Uterus (tissue), 3 donors: ENCODE measurements at regions not wholly inside any gene's neighbourhood (a gene's known extent, or its start where the extent isn't known, plus 50 kb on each side); places are given as distances from the start of the nearest gene placed in this dataset.
A peak's percentile ranks its signal among the peaks of the same experiment; 100 is the strongest.
"Not testable (repeated sequence)": the region's sequence is repeated elsewhere in the genome, so short reads cannot be mapped to it uniquely, and the experiment has no call there.

Experiments
- DNase-seq, 2 donors: peaks; one replicate each; pipeline ENCODE4 v3.0.0-alpha.2; 2019 to 2020
- H3K27ac ChIP-seq, 2 donors: fragments of 200-600 bp; sonication (generic); 1 replicate in 1 of 2; 2 replicates in 1 of 2; pipeline ENCODE4 v1.5.1; 2016 to 2018
- H3K27me3 ChIP-seq, 2 donors: fragments of 200-600 bp; sonication (generic); one replicate each; pipeline ENCODE4 v1.5.1; 2018 to 2019; ENCODE audit warnings: control low read depth in 1 of 2
- H3K36me3 ChIP-seq, 2 donors: fragments of 200-600 bp; sonication (generic); one replicate each; pipeline ENCODE4 v1.5.1; 2019; ENCODE audit warnings: control low read depth in 1 of 2
- H3K4me1 ChIP-seq, 2 donors: fragments of 200-600 bp; sonication (generic); one replicate each; pipeline ENCODE4 v1.5.1; 2018 to 2019; ENCODE audit warnings: control low read depth in 1 of 2
- H3K4me3 ChIP-seq, 2 donors: fragments of 200-600 bp; sonication (generic); 1 replicate in 1 of 2; 2 replicates in 1 of 2; pipeline ENCODE4 v1.5.1; 2018 to 2019; ENCODE audit warnings: mild to moderate bottlenecking in 1 of 2
- H3K9me3 ChIP-seq, 2 donors: fragments of 200-600 bp; sonication (generic); one replicate each; pipeline ENCODE4 v1.5.1; 2019; ENCODE audit warnings: control low read depth in 1 of 2
- CTCF ChIP-seq, 4 experiments: fragments of 200-600 bp in 2 of 4; fragments of 450-650 bp in 2 of 4; sonication (generic) in 2 of 4; IDR thresholded peaks; one replicate each; pipeline ENCODE4 v1.5.1; 2016 to 2019; ENCODE audit warnings: antibody characterized with exemption in 4 of 4, mild to moderate bottlenecking in 2 of 4, moderate library complexity in 1 of 4
- POLR2A ChIP-seq, 2 donors: fragments of 450-650 bp; IDR thresholded peaks; one replicate each; pipeline ENCODE4 v1.6.1; 2016; ENCODE audit warnings: antibody characterized with exemption in 2 of 2, mild to moderate bottlenecking in 1 of 2, moderate library complexity in 1 of 2
- intact Hi-C: fragments of 100-400 bp; cut with DNase I; formaldehyde crosslinking; loops from one replicate; pipeline ENCODE4 v1.15.1; 2023; ENCODE audit warnings: low total_unique reads
- donor health status: DM: yes; HTN: yes; CAD: no.

GRCh38 chr7:29626730-29627129, 63.1 kb downstream of the PRR15 start:
- Histone ChIP-seq H3K9me3 (no peaks in the 10 kb centered on the region), H3K27me3 (no peaks in the 10 kb centered on the region), H3K4me1 (no peaks in the 10 kb centered on the region), H3K4me3 (no peak overlapping the region), H3K36me3 (no peaks in the 10 kb centered on the region), H3K27ac (no peak overlapping the region)
- TF ChIP-seq POLR2A (IDR thresholded peaks at IDR 0.05): no peak
- TF ChIP-seq CTCF (IDR thresholded peaks at IDR 0.05): no peak
- DNase-seq: no peak
- intact Hi-C loops: no loop called here

- H3K9me3 ChIP-seq: no peaks in the 10 kb centered on the region
- TF ChIP-seq POLR2A (IDR thresholded peaks at IDR 0.05): no peak
- no peak for TF ChIP-seq CTCF (IDR thresholded peaks at IDR 0.05)
- H3K36me3 ChIP-seq: no peaks in the 10 kb centered on the region
- no peak for DNase-seq
- H3K27me3 ChIP-seq: no peaks in the 10 kb centered on the region
- intact Hi-C loops: no loop called here
- no peaks in the 10 kb centered on the region for H3K4me1 ChIP-seq
- no peak overlapping the region for H3K4me3 ChIP-seq
- H3K27ac ChIP-seq: no peak overlapping the region
Measured at GRCh38 chr7:29627631-29628030, 64.0 kb downstream of the PRR15 start.

- no peak overlapping the region for H3K4me3 ChIP-seq
- no peaks in the 10 kb centered on the region for H3K36me3 ChIP-seq
- H3K4me1 ChIP-seq: no peaks in the 10 kb centered on the region
- no peaks in the 10 kb centered on the region for H3K9me3 ChIP-seq
- H3K27ac ChIP-seq: no peak overlapping the region
- TF ChIP-seq POLR2A (IDR thresholded peaks at IDR 0.05) (no peak), CTCF (IDR thresholded peaks at IDR 0.05) (no peak)
- no peaks in the 10 kb centered on the region for H3K27me3 ChIP-seq
- intact Hi-C loops: no loop called here
- no peak for DNase-seq
Measured at GRCh38 chr7:29629507-29629906, 65.9 kb downstream of the PRR15 start.

GRCh38 chr7:29635067-29636008, 71.7 kb downstream of the PRR15 start:
- H3K36me3 ChIP-seq, DNase-seq, H3K4me1 ChIP-seq, H3K4me3 ChIP-seq, H3K9me3 ChIP-seq, H3K27me3 ChIP-seq: not testable (repeated sequence)
- intact Hi-C loops: loop anchor here (10.0 kb wide), 1 partner anchor 289 kb away; no protein-coding TSS in a partner anchor
- TF ChIP-seq CTCF (IDR thresholded peaks at IDR 0.05): peak; percentile 37 to 63 (median 47)
- H3K27ac ChIP-seq: peak overlapping the region; percentile 12 to 35

GRCh38 chr7:29636009-29636351, 72.3 kb downstream of the PRR15 start:
- H3K9me3 ChIP-seq: no peaks in the 10 kb centered on the region
- intact Hi-C loops: loop anchor here (10.0 kb wide), 1 partner anchor 289 kb away; no protein-coding TSS in a partner anchor
- H3K4me1 ChIP-seq: no peaks in the 10 kb centered on the region
- H3K27ac ChIP-seq: no peak overlapping the region
- H3K27me3 ChIP-seq: no peaks in the 10 kb centered on the region
- TF ChIP-seq CTCF (IDR thresholded peaks at IDR 0.05): no peak
- TF ChIP-seq POLR2A (IDR thresholded peaks at IDR 0.05): no peak
- no peak overlapping the region for H3K4me3 ChIP-seq
- H3K36me3 ChIP-seq: no peaks in the 10 kb centered on the region
- no peak for DNase-seq
